Keratinocyte (primary cell): ENCODE measurements at regions not wholly inside any gene's neighbourhood (a gene's known extent, or its start where the extent isn't known, plus 50 kb on each side); places are given as distances from the start of the nearest gene placed in this dataset.
"Not testable (repeated sequence)": the region's sequence is repeated elsewhere in the genome, so short reads cannot be mapped to it uniquely, and the experiment has no call there.

ENCODE experiments used
- DNase-seq: peaks from one replicate; pipeline ENCODE4 v3.0.0-alpha.2; 2011; ENCODE audit warnings: low read depth, missing footprints, low spot score
- FAIRE-seq: peaks from 2 replicates; lab custom pipeline; 2011; peaks lifted over from hg19 to GRCh38; lab: Jason Lieb, UNC
- H2AFZ ChIP-seq: 2 replicates; pipeline ENCODE4 v1.6.0; 2012; ENCODE audit warnings: low read length, control low read depth, inconsistent platforms; ENCODE audit not compliant: control insufficient read depth
- H3K27ac ChIP-seq: 2 replicates; pipeline ENCODE4 v1.5.1; 2011; ENCODE audit warnings: low read length; ENCODE audit not compliant: control insufficient read depth, insufficient read depth
- H3K27me3 ChIP-seq: 3 replicates; pipeline ENCODE4 v1.6.0; 2011; ENCODE audit warnings: low read length; ENCODE audit not compliant: control insufficient read depth, insufficient read depth; ENCODE audit errors: extremely low read depth
- H3K36me3 ChIP-seq, 2 experiments: 2 replicates in 1 of 2; 3 replicates in 1 of 2; pipeline ENCODE4 v1.5.1; 2011; ENCODE audit warnings: low read length in 2 of 2, mild to moderate bottlenecking in 1 of 2; ENCODE audit not compliant: control insufficient read depth in 2 of 2, insufficient read depth in 2 of 2; ENCODE audit errors: extremely low read depth in 1 of 2
- H3K4me1 ChIP-seq: 3 replicates; pipeline ENCODE4 v1.5.1; 2011; ENCODE audit warnings: low read length; ENCODE audit not compliant: control insufficient read depth, insufficient read depth; ENCODE audit errors: extremely low read depth
- H3K4me2 ChIP-seq: 3 replicates; pipeline ENCODE4 v1.6.0; 2011; ENCODE audit warnings: low read depth, low read length; ENCODE audit not compliant: control insufficient read depth, insufficient read depth; ENCODE audit errors: extremely low read depth
- H3K4me3 ChIP-seq, 3 experiments: fragments of 200-600 bp in 1 of 3; sonication (generic) in 1 of 3; 2 replicates in 2 of 3; 3 replicates in 1 of 3; pipeline ENCODE4 v1.5.1; 2011 to 2016; ENCODE audit warnings: low read length in 3 of 3, mild to moderate bottlenecking in 3 of 3, control low read depth in 2 of 3, inconsistent platforms in 1 of 3, low read depth in 1 of 3, mixed read lengths in 1 of 3, mixed run types in 1 of 3, moderate library complexity in 1 of 3; ENCODE audit not compliant: control insufficient read depth in 2 of 3, insufficient read depth in 2 of 3; ENCODE audit errors: extremely low read depth in 1 of 3
- H3K79me2 ChIP-seq: 2 replicates; pipeline ENCODE4 v1.6.0; 2012; ENCODE audit warnings: low read length; ENCODE audit not compliant: control insufficient read depth, insufficient read depth
- H3K9ac ChIP-seq: 3 replicates; pipeline ENCODE4 v1.6.0; 2011; ENCODE audit warnings: low read length; ENCODE audit not compliant: control insufficient read depth, insufficient read depth; ENCODE audit errors: extremely low read depth
- H3K9me1 ChIP-seq: 3 replicates; pipeline ENCODE4 v1.6.0; 2011; ENCODE audit warnings: low read length; ENCODE audit not compliant: control insufficient read depth, insufficient read depth; ENCODE audit errors: extremely low read depth
- H3K9me3 ChIP-seq: 2 replicates; pipeline ENCODE4 v1.5.1; 2012; ENCODE audit warnings: low read depth, low read length; ENCODE audit not compliant: control insufficient read depth
- H4K20me1 ChIP-seq: 3 replicates; pipeline ENCODE4 v1.6.0; 2011; ENCODE audit warnings: low read length; ENCODE audit not compliant: control insufficient read depth, insufficient read depth; ENCODE audit errors: extremely low read depth
- EZH2 ChIP-seq: IDR thresholded peaks from one replicate; pipeline ENCODE4 v1.6.1; 2012; ENCODE audit warnings: inconsistent platforms, mild to moderate bottlenecking, low read length, moderate library complexity
- dilution Hi-C: fragments of 300-500 bp; cut with MboI; formaldehyde crosslinking; loops from one replicate; pipeline ENCODE4 v1.7.0; 2020; ENCODE audit warnings: low sequenced_read_pairs; ENCODE audit not compliant: extremely low pct_ligation_motif_present
- TF ChIP-seq, protein P1 (sequence below), 3 experiments: IDR thresholded peaks in 1 of 3; conservative IDR thresholded peaks in 1 of 3; optimal IDR thresholded peaks in 1 of 3; 2 replicates in 2 of 3; 3 replicates in 1 of 3; pipeline versions ENCODE3 to v1.5.1; 2011; ENCODE audit warnings: low read length in 3 of 3, mild to moderate bottlenecking in 3 of 3, moderate library complexity in 2 of 3, control low read depth in 1 of 3, inconsistent platforms in 1 of 3; ENCODE audit not compliant: insufficient read depth in 2 of 3; ENCODE audit errors: extremely low read depth in 1 of 3

DNA sequence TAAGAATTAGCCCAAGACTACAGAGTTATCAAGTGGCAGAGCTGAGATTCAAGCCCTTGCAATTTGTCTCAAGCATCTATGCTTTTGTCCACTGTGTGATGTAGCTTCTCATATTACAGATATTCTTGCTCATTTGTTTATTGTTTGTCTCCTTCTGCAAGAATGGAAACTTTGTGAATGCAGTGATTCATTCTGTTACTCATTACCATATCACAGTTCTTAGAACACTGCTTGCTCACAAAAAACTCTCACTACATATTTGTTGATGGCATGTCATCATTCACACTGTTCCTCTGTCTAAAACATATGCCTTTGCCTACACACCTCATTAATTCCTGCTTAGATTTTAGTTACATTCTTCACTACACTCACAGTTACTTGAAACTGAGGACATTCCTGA lies 1198.9 kb downstream of the PLA2G4A start:
- dilution Hi-C loops: no loop called here
- Histone ChIP-seq H3K4me3 (no peak overlapping the region), H3K9me3 (no peaks in the 10 kb centered on the region), H2AFZ (peak overlapping the region; percentile 38), H3K79me2 (no peaks in the 10 kb centered on the region), H3K27me3 (no peaks in the 10 kb centered on the region), H3K4me1 (peaks cover 5% of the 10 kb centered on the region), H3K9ac (no peak overlapping the region), H3K9me1 (no peaks in the 10 kb centered on the region), H3K4me2 (no peak overlapping the region), H4K20me1 (no peaks in the 10 kb centered on the region), H3K27ac (peak overlapping the region; percentile 8), H3K36me3 (no peaks in the 10 kb centered on the region)
- peak; percentile 21 for DNase-seq
- TF ChIP-seq, protein P1, sequence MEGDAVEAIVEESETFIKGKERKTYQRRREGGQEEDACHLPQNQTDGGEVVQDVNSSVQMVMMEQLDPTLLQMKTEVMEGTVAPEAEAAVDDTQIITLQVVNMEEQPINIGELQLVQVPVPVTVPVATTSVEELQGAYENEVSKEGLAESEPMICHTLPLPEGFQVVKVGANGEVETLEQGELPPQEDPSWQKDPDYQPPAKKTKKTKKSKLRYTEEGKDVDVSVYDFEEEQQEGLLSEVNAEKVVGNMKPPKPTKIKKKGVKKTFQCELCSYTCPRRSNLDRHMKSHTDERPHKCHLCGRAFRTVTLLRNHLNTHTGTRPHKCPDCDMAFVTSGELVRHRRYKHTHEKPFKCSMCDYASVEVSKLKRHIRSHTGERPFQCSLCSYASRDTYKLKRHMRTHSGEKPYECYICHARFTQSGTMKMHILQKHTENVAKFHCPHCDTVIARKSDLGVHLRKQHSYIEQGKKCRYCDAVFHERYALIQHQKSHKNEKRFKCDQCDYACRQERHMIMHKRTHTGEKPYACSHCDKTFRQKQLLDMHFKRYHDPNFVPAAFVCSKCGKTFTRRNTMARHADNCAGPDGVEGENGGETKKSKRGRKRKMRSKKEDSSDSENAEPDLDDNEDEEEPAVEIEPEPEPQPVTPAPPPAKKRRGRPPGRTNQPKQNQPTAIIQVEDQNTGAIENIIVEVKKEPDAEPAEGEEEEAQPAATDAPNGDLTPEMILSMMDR (optimal IDR thresholded peaks at IDR 0.05 in 1 of 3, IDR thresholded peaks at IDR 0.05 in 1 of 3, conservative IDR thresholded peaks at IDR 0.05 in 1 of 3; ENCODE audit: extremely low read depth in 1 of 3, insufficient read depth in 2 of 3, low read length in 3 of 3): no peak
- no peak for TF ChIP-seq EZH2
- peak; percentile 62 for FAIRE-seq

DNA sequence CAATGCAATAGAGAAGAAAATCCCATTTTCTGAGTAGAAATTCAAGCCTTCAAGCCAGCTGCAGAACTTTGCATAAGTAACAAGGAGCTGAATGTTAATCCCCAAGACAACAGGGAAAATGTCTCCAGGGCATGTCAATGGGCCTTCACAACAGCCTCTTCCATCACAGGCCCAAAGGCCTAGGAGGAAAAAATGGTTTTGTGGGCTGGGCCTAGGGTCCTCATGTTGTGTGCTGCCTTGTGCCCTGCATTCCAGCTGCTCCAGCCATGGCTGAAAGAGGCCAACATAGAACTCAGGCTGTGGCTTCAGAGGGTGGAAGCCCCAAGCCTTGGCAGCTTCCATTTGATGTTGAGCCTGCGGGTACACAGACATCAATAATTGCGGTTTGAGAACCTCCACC lies 1208.8 kb downstream of the PLA2G4A start:
- dilution Hi-C loops, H3K9ac ChIP-seq, H3K9me3 ChIP-seq, FAIRE-seq, H3K4me3 ChIP-seq, H3K36me3 ChIP-seq, H4K20me1 ChIP-seq, DNase-seq, H3K79me2 ChIP-seq, H3K4me2 ChIP-seq, H3K27ac ChIP-seq, H3K9me1 ChIP-seq, H3K27me3 ChIP-seq, H2AFZ ChIP-seq, H3K4me1 ChIP-seq: not testable (repeated sequence)

DNA sequence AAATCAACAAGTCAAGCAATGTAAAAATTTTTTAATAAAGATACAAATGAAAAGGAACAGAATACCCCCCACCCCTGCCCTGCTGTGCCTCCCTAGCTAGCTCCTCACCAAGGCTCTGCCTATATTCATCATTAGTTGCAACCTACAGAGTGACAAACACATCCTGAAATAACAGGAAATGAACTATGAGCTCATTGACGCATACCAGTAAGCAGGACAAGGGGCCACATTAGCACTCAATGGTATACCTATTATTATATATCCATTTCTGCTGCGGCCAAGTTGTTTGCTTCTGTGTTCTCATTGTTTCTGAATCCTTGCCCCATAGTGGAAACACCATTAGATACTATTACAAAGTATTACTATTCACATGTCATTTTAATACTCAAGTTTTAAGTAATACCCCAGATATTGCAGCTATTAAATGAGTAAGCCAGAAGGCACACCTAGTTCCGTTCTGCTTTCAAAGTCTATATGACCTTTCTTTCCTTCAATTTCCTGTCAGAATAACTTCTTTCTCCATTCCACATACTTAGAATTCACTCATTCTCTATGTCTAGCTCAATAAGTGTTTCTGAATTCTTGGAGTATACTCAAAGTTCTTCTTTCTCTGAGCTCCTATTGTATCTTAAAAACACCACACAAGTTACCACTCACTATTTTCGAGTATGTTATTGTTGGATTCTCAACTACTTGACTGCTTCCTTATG lies 1214.9 kb downstream of the PLA2G4A start:
- Histone ChIP-seq H3K27ac (no peak overlapping the region), H2AFZ (no peak overlapping the region), H3K36me3 (no peaks in the 10 kb centered on the region), H3K9me3 (no peaks in the 10 kb centered on the region), H3K9ac (no peak overlapping the region), H3K79me2 (no peaks in the 10 kb centered on the region), H3K4me3 (no peak overlapping the region), H3K4me1 (no peaks in the 10 kb centered on the region), H3K4me2 (no peak overlapping the region), H3K9me1 (no peaks in the 10 kb centered on the region), H4K20me1 (no peaks in the 10 kb centered on the region), H3K27me3 (no peaks in the 10 kb centered on the region)
- DNase-seq (no peak), FAIRE-seq (no peak)
- TF ChIP-seq EZH2: no peak
- TF ChIP-seq, protein P1 (optimal IDR thresholded peaks at IDR 0.05 in 1 of 3, IDR thresholded peaks at IDR 0.05 in 1 of 3, conservative IDR thresholded peaks at IDR 0.05 in 1 of 3; ENCODE audit: extremely low read depth in 1 of 3, insufficient read depth in 2 of 3, low read length in 3 of 3): no peak
- dilution Hi-C loops: no loop called here
